Loucy (cell line): ENCODE measurements at regions not wholly inside any gene's neighbourhood (a gene's known extent, or its start where the extent isn't known, plus 50 kb on each side); places are given as distances from the start of the nearest gene placed in this dataset.

ENCODE experiments used
- CTCF ChIP-seq: fragments of 200-600 bp; sonication (generic); conservative IDR thresholded peaks from 2 replicates; pipeline ENCODE4 v1.5.1; 2014; ENCODE audit warnings: mild to moderate bottlenecking, antibody characterized with exemption, low read length
- EZH2phosphoT487 ChIP-seq: fragments of 200-600 bp; IDR thresholded peaks from 2 replicates; pipeline ENCODE4 v1.6.1; 2018; ENCODE audit warnings: antibody characterized with exemption, mild to moderate bottlenecking, moderate library complexity, borderline replicate concordance

GRCh38 chr4:177528620-177529019 lies 86.4 kb upstream of the AGA start:
- TF ChIP-seq CTCF = no peak
- no peak for TF ChIP-seq EZH2phosphoT487
